B cell (primary cell): ENCODE measurements at regions not wholly inside any gene's neighbourhood (a gene's known extent, or its start where the extent isn't known, plus 50 kb on each side); places are given as distances from the start of the nearest gene placed in this dataset.

Experiments used
- EZH2 ChIP-seq: IDR thresholded peaks from 2 replicates; pipeline ENCODE4 v1.6.1; 2012; ENCODE audit warnings: borderline replicate concordance, low read depth, mild to moderate bottlenecking, moderate library complexity, low read length; ENCODE audit not compliant: insufficient read depth, poor library complexity, severe bottlenecking
- TF ChIP-seq, protein P1 (sequence below): fragments of 200-600 bp; IDR thresholded peaks from one replicate; pipeline ENCODE4 v1.8.0; 2022; ENCODE audit warnings: antibody characterized with exemption, mild to moderate bottlenecking

DNA sequence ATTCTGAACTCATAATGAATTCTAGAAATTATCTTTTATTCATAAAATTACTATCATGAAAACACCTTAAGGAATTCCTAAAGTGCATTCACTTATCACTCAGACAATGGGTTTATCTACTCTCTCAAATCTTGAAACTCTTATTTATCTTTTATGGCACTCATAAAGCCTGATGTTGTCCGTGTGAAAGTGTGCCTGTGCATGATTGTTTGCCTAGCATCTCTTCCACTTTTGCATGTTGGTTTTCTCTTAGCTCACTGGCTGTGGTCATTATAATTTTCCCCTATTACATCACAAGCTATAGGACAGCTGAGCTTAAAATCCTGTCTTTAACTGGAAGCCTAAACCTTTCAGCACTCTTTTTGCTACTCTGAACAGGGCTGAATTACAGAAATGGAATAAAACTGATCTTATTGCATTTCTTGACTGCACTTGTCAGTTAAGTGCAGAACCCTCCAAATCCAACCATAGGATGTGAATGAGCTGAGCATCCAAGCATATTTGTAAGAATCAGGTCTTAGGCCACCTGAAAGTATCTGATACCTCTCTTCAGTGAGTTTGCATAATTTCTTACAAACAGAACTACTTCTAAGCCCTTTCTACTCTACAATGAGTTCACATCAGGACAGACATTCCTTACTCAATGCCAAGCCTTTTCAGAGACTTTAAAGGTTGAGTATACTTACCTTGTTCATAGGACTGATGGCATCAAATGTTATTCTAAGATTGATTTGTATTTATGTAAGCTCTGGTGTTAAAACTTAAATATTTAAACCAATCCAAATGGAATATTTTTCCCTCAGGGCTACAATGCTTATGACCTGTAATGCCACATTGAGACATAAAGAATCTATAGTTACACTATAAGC is 221.2 kb upstream of the KITLG start:
- TF ChIP-seq, protein P1, sequence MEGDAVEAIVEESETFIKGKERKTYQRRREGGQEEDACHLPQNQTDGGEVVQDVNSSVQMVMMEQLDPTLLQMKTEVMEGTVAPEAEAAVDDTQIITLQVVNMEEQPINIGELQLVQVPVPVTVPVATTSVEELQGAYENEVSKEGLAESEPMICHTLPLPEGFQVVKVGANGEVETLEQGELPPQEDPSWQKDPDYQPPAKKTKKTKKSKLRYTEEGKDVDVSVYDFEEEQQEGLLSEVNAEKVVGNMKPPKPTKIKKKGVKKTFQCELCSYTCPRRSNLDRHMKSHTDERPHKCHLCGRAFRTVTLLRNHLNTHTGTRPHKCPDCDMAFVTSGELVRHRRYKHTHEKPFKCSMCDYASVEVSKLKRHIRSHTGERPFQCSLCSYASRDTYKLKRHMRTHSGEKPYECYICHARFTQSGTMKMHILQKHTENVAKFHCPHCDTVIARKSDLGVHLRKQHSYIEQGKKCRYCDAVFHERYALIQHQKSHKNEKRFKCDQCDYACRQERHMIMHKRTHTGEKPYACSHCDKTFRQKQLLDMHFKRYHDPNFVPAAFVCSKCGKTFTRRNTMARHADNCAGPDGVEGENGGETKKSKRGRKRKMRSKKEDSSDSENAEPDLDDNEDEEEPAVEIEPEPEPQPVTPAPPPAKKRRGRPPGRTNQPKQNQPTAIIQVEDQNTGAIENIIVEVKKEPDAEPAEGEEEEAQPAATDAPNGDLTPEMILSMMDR = no peak
- TF ChIP-seq EZH2 = no peak
